Cardiac fibroblast (primary cell): ENCODE measurements at regions not wholly inside any gene's neighbourhood (a gene's known extent, or its start where the extent isn't known, plus 50 kb on each side); places are given as distances from the start of the nearest gene placed in this dataset.

Experiments
- DNase-seq, 2 donors: peaks; one replicate each; pipeline versions ENCODE4 v3.0.0 to v3.0.0-alpha.2; 2010; ENCODE audit warnings: low read depth in 2 of 2
- H3K4me3 ChIP-seq, 2 donors: replicated peaks in 1 of 2; 1 replicate in 1 of 2; 2 replicates in 1 of 2; pipeline ENCODE4 v1.5.1; 2011; ENCODE audit warnings: low read depth in 2 of 2, low read length in 2 of 2, mild to moderate bottlenecking in 2 of 2, moderate library complexity in 1 of 2
- CTCF ChIP-seq: IDR thresholded peaks from one replicate; pipeline ENCODE4 v1.5.1; 2011; ENCODE audit warnings: low read depth, mild to moderate bottlenecking, low read length, inconsistent platforms

GRCh38 chr2:36060133-36060532, 295.4 kb upstream of the CRIM1 start:
- TF ChIP-seq CTCF, result no peak
- no peak for DNase-seq
- H3K4me3 ChIP-seq, result no peak overlapping the region

- no peak overlapping the region for H3K4me3 ChIP-seq
- DNase-seq, result no peak
- TF ChIP-seq CTCF, result no peak
These were observed 295.9 kb upstream of the CRIM1 start for GRCh38 chr2:36059691-36060090.

- H3K4me3 ChIP-seq, result no peak overlapping the region
- DNase-seq, result no peak
- no peak for TF ChIP-seq CTCF
These were observed 296.6 kb upstream of the CRIM1 start for GRCh38 chr2:36058953-36059352.

GRCh38 chr2:36058076-36058475, 297.5 kb upstream of the CRIM1 start:
- no peak overlapping the region for H3K4me3 ChIP-seq
- DNase-seq, result no peak
- TF ChIP-seq CTCF, result no peak

GRCh38 chr2:36052819-36053218, 302.8 kb upstream of the CRIM1 start:
- DNase-seq, result no peak
- no peak overlapping the region for H3K4me3 ChIP-seq
- TF ChIP-seq CTCF, result no peak

GRCh38 chr2:36044411-36044810, 311.2 kb upstream of the CRIM1 start:
- TF ChIP-seq CTCF, result no peak
- H3K4me3 ChIP-seq, result no peak overlapping the region
- DNase-seq, result no peak

- DNase-seq, result no peak
- no peak overlapping the region for H3K4me3 ChIP-seq
- TF ChIP-seq CTCF, result no peak
These were observed 320.4 kb upstream of the CRIM1 start for GRCh38 chr2:36035137-36035536.
